AG09309 (cell line): ENCODE measurements at regions not wholly inside any gene's neighbourhood (a gene's known extent, or its start where the extent isn't known, plus 50 kb on each side); places are given as distances from the start of the nearest gene placed in this dataset.

ENCODE experiments used
- DNase-seq: peaks from one replicate; pipeline ENCODE4 v3.0.0-alpha.2; 2010; ENCODE audit warnings: low read depth
- H3K4me3 ChIP-seq: 2 replicates; pipeline ENCODE4 v1.5.1; 2011; ENCODE audit warnings: mild to moderate bottlenecking, low read depth, low read length, moderate library complexity; ENCODE audit not compliant: control insufficient read depth
- TF ChIP-seq, protein P1 (sequence below): IDR thresholded peaks from 2 replicates; pipeline ENCODE4 v1.5.1; 2011; ENCODE audit warnings: mild to moderate bottlenecking, low read depth, low read length, inconsistent platforms; ENCODE audit not compliant: insufficient read depth, control insufficient read depth; ENCODE audit errors: missing control alignments

DNA sequence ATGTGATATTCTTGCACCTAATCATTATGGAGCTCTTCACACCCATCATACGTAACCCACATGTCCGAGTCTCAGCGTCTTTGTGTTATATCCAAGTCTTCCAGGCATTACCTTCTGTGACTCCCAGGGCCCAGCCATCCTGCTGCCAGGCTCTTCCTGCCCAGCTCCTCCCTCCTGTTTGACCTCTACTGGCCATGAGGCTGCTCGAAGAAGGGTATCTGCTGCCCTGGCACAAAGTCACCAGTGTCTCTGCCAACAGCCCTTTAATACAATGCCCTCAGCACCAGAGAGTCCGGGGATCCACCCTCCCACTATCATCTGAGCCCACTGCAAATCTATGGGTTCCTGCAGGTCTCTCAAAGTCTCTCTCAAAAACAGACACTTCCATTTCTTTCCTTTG, 65.3 kb upstream of the WAC start:
- TF ChIP-seq, protein P1, sequence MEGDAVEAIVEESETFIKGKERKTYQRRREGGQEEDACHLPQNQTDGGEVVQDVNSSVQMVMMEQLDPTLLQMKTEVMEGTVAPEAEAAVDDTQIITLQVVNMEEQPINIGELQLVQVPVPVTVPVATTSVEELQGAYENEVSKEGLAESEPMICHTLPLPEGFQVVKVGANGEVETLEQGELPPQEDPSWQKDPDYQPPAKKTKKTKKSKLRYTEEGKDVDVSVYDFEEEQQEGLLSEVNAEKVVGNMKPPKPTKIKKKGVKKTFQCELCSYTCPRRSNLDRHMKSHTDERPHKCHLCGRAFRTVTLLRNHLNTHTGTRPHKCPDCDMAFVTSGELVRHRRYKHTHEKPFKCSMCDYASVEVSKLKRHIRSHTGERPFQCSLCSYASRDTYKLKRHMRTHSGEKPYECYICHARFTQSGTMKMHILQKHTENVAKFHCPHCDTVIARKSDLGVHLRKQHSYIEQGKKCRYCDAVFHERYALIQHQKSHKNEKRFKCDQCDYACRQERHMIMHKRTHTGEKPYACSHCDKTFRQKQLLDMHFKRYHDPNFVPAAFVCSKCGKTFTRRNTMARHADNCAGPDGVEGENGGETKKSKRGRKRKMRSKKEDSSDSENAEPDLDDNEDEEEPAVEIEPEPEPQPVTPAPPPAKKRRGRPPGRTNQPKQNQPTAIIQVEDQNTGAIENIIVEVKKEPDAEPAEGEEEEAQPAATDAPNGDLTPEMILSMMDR: no peak
- no peak overlapping the region for H3K4me3 ChIP-seq
- no peak for DNase-seq

DNA sequence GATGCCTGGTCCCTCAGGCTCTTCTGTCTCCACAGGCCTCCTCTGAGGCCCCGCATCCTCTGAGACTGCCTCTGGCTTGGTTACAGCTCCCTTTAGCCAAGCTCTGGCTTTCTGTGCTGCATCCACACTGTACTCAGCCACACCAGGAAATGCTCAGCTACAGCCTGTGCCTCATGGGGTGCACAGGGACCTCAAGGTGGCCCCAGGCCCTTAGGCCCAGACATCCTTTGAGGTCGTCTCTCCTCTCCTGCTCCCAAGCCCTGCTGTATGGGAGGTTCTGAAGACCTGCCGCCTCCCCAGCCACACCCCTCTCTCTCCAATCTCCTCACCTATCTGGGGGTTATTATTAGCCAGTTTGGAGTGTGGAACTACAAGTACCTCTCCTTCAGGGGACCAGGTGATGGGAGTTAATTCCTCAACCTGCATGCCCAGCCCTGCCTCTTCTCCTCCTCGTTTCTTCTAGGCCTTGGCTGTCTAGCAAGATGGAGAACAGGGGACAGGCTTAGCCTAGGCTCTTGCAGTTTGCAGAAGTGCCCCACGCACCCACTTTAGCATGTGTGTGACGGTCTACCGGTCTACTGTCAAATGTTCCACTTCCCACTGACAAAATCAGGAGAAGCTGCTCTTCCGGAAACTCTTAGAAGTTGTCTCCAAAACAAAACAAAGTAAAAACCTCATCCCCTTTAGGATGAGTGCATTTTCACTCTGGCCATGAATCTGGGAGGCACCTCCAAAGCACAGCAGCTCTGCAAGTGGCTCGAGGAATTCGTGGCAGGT, 64.0 kb upstream of the WAC start:
- TF ChIP-seq, protein P1: no peak
- no peak overlapping the region for H3K4me3 ChIP-seq
- no peak for DNase-seq

DNA sequence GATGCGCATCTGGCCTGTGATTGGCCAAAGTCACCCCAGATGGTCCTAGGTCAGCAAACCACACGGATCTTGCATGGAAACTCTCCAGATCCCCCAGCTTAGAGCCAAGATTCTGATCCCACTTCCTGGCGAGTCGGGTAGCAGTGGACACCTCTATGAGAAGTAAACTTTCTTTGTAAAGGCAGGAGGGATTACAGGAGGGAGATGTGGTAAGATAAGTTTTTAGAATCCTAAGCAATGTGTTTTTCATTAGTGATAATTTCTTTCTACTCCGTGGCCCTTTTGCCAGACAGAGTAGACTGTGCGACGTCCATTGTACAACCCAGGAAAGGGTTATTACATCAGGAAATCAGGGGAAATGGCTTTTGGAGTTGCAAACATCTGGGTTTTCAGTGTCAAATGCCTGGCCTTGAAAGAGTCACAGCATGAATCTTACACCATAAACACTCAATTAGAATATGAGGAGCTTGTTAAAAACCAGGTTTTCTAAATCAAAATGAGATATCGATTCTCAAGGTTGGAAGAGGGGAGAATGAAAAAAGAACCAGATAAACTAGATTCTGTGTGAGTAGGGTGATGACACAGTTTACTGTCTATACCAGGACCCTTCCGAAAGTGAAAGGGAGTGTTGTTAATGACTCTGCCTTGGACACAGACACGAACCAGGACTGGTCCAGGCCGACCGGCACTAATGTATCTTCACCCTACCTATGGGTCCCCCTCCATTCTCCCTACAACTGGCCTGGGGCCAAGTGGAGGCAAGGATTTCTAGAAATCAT, 61.9 kb upstream of the WAC start:
- TF ChIP-seq, protein P1: no peak
- H3K4me3 ChIP-seq: no peak overlapping the region
- peak; percentile 7 for DNase-seq

DNA sequence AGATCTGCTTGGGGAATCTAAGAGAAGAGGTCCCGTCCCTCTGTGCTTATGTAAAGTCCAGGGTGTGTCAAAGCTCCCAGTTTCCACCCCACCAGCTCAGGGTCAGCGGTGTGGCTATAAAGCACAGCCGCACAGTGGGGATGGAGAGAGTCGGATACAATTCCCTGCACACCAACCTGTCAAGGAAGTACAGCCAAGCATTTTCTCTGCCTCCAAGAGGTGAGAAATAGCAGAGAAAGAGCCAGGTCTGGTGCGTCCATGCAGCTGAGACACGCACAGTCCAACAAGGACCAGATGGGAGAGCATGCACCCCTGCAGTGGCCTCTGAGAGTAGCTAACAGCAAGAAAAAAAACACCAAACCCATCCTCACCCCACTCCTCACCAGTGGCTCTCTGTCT, 61.3 kb upstream of the WAC start:
- H3K4me3 ChIP-seq: no peak overlapping the region
- no peak for DNase-seq
- TF ChIP-seq, protein P1: no peak

DNA sequence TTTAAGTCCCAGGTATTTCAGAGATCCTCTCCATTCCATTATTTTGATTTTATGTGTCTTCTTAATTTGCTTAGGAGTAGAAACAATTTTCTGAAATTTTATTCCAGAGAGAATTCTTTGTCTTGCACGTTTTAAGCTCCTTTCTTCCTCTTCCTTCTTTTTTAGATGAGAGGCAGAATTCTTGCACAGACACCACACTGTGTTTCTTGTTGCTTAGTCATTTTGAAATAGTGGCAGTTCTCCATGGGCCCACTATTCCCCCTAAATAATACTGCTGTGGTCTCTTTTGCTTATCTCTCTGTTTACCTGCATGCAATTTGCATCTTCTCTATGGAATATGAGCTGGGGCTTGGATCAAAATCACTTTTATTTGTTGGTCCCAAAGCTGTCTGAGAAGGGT, 54.3 kb upstream of the WAC start:
- TF ChIP-seq, protein P1: no peak
- DNase-seq: no peak
- H3K4me3 ChIP-seq: no peak overlapping the region

DNA sequence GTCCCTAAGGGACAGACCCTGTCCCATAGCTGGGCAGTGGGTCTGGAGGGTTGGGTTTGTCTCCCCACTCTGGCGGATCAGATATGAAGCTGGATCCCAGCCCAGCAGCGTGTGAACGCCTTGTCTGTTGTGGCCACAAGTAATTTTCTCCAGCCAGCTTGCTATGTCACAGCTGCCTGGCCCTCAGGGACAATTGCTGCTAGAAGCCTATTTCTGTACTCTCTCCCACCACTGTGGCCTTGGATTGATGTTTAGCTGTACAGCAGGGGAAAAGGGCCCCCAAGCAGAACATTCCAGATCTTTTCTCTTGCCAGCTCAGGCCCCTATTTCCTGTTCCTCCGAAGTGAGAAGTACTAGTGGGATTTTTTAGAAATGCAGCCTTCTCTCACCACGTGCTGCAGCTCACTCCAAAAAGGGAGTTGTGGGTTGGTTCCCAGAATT, 53.5 kb upstream of the WAC start:
- no peak overlapping the region for H3K4me3 ChIP-seq
- TF ChIP-seq, protein P1: no peak
- no peak for DNase-seq
